PC-3 (cell line): ENCODE measurements at regions not wholly inside any gene's neighbourhood (a gene's known extent, or its start where the extent isn't known, plus 50 kb on each side); places are given as distances from the start of the nearest gene placed in this dataset.

Experiments
- ATAC-seq: fragments of 200-7000 bp; cut with Tn5 transposase; 2 replicates; pipeline ENCODE4 v1.9.1; 2020; ENCODE audit warnings: mild to moderate bottlenecking, moderate library complexity
- BruUV-seq: library from RNA; stranded (reverse); fragments of 400-500 nt; replicated peaks from 2 replicates; lab custom pipeline; 2021; lab: Mats Ljungman, UMichigan
- CTCF ChIA-PET: fragments of 300-600 bp; sonication (Branson Sonifier 250); formaldehyde crosslinking; loops from one replicate; lab custom pipeline; 2022; ENCODE audit warnings: antibody characterized with exemption; lab: Charles Lee
- POLR2A ChIA-PET: fragments of 300-600 bp; sonication (Branson Sonifier 250); formaldehyde crosslinking; loops from one replicate; lab custom pipeline; 2022; ENCODE audit warnings: antibody characterized with exemption; ENCODE audit not compliant: unreplicated experiment; lab: Charles Lee
- DNase-seq: peaks from one replicate; pipeline ENCODE4 v3.0.0-alpha.2; 2015
- H2AFZ ChIP-seq: fragments of 300-600 bp; sonication (generic); 2 replicates; pipeline ENCODE4 v1.6.0; 2016; ENCODE audit warnings: antibody characterized with exemption, low read length
- H3F3A ChIP-seq: fragments of 300-600 bp; sonication (generic); one replicate; pipeline ENCODE4 v1.6.0; 2017; ENCODE audit warnings: antibody characterized with exemption, low read length, control low read depth, mild to moderate bottlenecking; ENCODE audit not compliant: unreplicated experiment
- H3K27ac ChIP-seq: fragments of 300-600 bp; sonication (generic); 2 replicates; pipeline ENCODE4 v1.5.1; 2016; ENCODE audit warnings: mild to moderate bottlenecking, low read length
- H3K27me3 ChIP-seq: fragments of 300-600 bp; sonication (generic); 2 replicates; pipeline ENCODE4 v1.6.1; 2016; ENCODE audit warnings: low read length, mixed read lengths
- H3K36me3 ChIP-seq: fragments of 300-600 bp; sonication (generic); 2 replicates; pipeline ENCODE4 v1.6.1; 2016; ENCODE audit warnings: low read depth, mixed run types, low read length, mixed read lengths
- H3K4me1 ChIP-seq: fragments of 300-600 bp; sonication (generic); 2 replicates; pipeline ENCODE4 v1.5.1; 2016; ENCODE audit warnings: low read length; ENCODE audit not compliant: insufficient read depth
- H3K4me2 ChIP-seq: fragments of 300-600 bp; sonication (generic); 2 replicates; pipeline ENCODE4 v1.6.0; 2016; ENCODE audit warnings: low read length
- H3K4me3 ChIP-seq: fragments of 300-600 bp; sonication (generic); 2 replicates; pipeline ENCODE4 v1.5.1; 2016; ENCODE audit warnings: mild to moderate bottlenecking, low read length, mixed read lengths
- H3K79me2 ChIP-seq: fragments of 300-600 bp; sonication (generic); 2 replicates; pipeline ENCODE4 v1.6.1; 2017; ENCODE audit warnings: low read length, mixed read lengths
- H3K9ac ChIP-seq: fragments of 300-600 bp; sonication (generic); 2 replicates; pipeline ENCODE4 v1.6.0; 2016; ENCODE audit warnings: mild to moderate bottlenecking, low read length
- H3K9me2 ChIP-seq: fragments of 300-600 bp; sonication (generic); replicated peaks from 2 replicates; pipeline ENCODE4 v1.6.1; 2016; ENCODE audit warnings: mixed run types, low read length, mixed read lengths
- H3K9me3 ChIP-seq: fragments of 300-600 bp; sonication (generic); 2 replicates; pipeline ENCODE4 v1.6.1; 2016; ENCODE audit warnings: low read length, mixed read lengths
- H4K20me1 ChIP-seq: fragments of 300-600 bp; sonication (generic); 2 replicates; pipeline ENCODE4 v1.6.1; 2016; ENCODE audit warnings: low read length, mixed read lengths
- CTCF ChIP-seq: fragments of 300-600 bp; sonication (generic); conservative IDR thresholded peaks from 2 replicates; pipeline ENCODE4 v1.5.1; 2017; ENCODE audit warnings: antibody characterized with exemption, low read depth, mild to moderate bottlenecking, low read length
- EZH2 ChIP-seq: fragments of 300-600 bp; sonication (generic); IDR thresholded peaks from one replicate; pipeline ENCODE4 v1.6.1; 2017; ENCODE audit warnings: antibody characterized with exemption, mild to moderate bottlenecking, low read length; ENCODE audit not compliant: unreplicated experiment
- EZH2phosphoT487 ChIP-seq: fragments of 300-600 bp; sonication (generic); IDR thresholded peaks from 2 replicates; pipeline ENCODE4 v1.6.1; 2018; ENCODE audit warnings: mild to moderate bottlenecking, antibody characterized with exemption, low read length, borderline replicate concordance
- intact Hi-C: fragments of 100-400 bp; cut with micrococcal nuclease; formaldehyde crosslinking; loops from 2 replicates; pipeline ENCODE4 v1.9.0; 2023

- Histone ChIP-seq H3K36me3 (no peaks in the 10 kb centered on the region), H3K9ac (no peak overlapping the region), H3K27me3 (no peaks in the 10 kb centered on the region), H3K27ac (no peak overlapping the region), H3K9me2 (no peaks in the 10 kb centered on the region), H3K4me2 (no peak overlapping the region), H2AFZ (no peak overlapping the region), H4K20me1 (no peaks in the 10 kb centered on the region), H3K4me1 (no peaks in the 10 kb centered on the region), H3F3A (no peaks in the 10 kb centered on the region), H3K4me3 (no peak overlapping the region), H3K9me3 (no peaks in the 10 kb centered on the region), H3K79me2 (no peaks in the 10 kb centered on the region)
- TF ChIP-seq CTCF (no peak), EZH2 (no peak), EZH2phosphoT487 (no peak)
- BruUV-seq: no TSS peak
- CTCF ChIA-PET: no interaction called here
- intact Hi-C loops: no loop called here
- no peak for DNase-seq
- POLR2A ChIA-PET: no interaction called here
- no peak for ATAC-seq
Observed at GRCh38 chr4:27678027-27678426, 817.4 kb downstream of the STIM2 start.

- TF ChIP-seq CTCF: peak; percentile 78
- no peak for TF ChIP-seq EZH2
- TF ChIP-seq EZH2phosphoT487: no peak
- CTCF ChIA-PET: interaction anchor here (0.6 to 1.3 kb wide), 6 partner anchors 11 to 666 kb away, joined by 3 to 8 read pairs (median 4); no protein-coding TSS in a partner anchor
Observed at GRCh38 chr4:27684610-27685011, 824.0 kb downstream of the STIM2 start.

GRCh38 chr4:27685091-27685490 lies 824.5 kb downstream of the STIM2 start:
- Histone ChIP-seq H3K9me2 (no peaks in the 10 kb centered on the region), H3K36me3 (no peaks in the 10 kb centered on the region), H3K9ac (no peak overlapping the region), H3K9me3 (no peaks in the 10 kb centered on the region), H3K27ac (no peak overlapping the region), H3K27me3 (no peaks in the 10 kb centered on the region), H3K4me3 (no peak overlapping the region), H4K20me1 (no peaks in the 10 kb centered on the region), H3K4me2 (no peak overlapping the region), H2AFZ (no peak overlapping the region), H3K4me1 (no peaks in the 10 kb centered on the region), H3K79me2 (no peaks in the 10 kb centered on the region), H3F3A (no peaks in the 10 kb centered on the region)
- BruUV-seq: no TSS peak
- ChIA-PET POLR2A (no interaction called here), CTCF (interaction anchor here (0.6 to 1.3 kb wide), 5 partner anchors 12 to 665 kb away, joined by 3 to 8 read pairs (median 4); no protein-coding TSS in a partner anchor)
- TF ChIP-seq CTCF (no peak), EZH2phosphoT487 (no peak), EZH2 (no peak)
- intact Hi-C loops: loop anchor here (10.0 kb wide), 1 partner anchor 540 kb away; no protein-coding TSS in a partner anchor
- DNase-seq (no peak), ATAC-seq (no peak)

More at GRCh38 chr4:27684610-27685011, 824.0 kb downstream of the STIM2 start:
- H3K4me1 ChIP-seq: no peaks in the 10 kb centered on the region
- H4K20me1 ChIP-seq: no peaks in the 10 kb centered on the region
- intact Hi-C loops: loop anchor here (5.0 to 10.0 kb wide), 2 partner anchors 178 to 540 kb away; no protein-coding TSS in a partner anchor
- no TSS peak for BruUV-seq
- POLR2A ChIA-PET: no interaction called here
- no peak overlapping the region for H3K27ac ChIP-seq
- H3K27me3 ChIP-seq: no peaks in the 10 kb centered on the region
- H3K4me3 ChIP-seq: no peak overlapping the region
- no peaks in the 10 kb centered on the region for H3K9me3 ChIP-seq
- no peak overlapping the region for H3K4me2 ChIP-seq
- H3K9me2 ChIP-seq: no peaks in the 10 kb centered on the region
- peak; percentile 71 for DNase-seq
- H3K79me2 ChIP-seq: no peaks in the 10 kb centered on the region
- H3K9ac ChIP-seq: no peak overlapping the region
- H2AFZ ChIP-seq: no peak overlapping the region
- ATAC-seq: peak; percentile 92
- H3F3A ChIP-seq: no peaks in the 10 kb centered on the region
- H3K36me3 ChIP-seq: no peaks in the 10 kb centered on the region
